ENCODE measurements at regions not wholly inside any gene's neighbourhood (a gene's known extent, or its start where the extent isn't known, plus 50 kb on each side); places are given as distances from the start of the nearest gene placed in this dataset.

DNA sequence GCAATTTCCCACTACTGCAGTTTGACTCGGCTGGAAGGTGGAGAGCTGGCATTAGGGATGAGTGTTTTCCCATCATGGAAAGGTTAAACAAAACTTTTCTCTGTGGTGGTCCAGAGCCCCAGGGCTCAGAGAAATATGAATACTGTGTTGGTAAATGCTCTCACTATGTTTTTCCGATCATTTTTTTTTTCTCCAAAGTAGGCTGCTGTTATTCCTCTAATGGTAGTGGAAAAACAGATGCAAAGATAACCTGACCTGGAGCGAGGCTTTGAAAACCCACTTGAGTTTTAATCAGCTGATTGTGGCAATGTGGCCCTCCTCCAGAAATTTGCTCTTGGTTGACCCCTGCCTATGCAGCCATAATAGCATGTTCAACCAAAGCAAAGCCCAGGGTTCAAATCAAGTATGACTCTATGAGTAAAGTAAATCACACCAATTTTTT is 320.8 kb upstream of the CTNNB1 start:
- Histone ChIP-seq H3K4me2 (ENCODE audit: extremely low read depth, insufficient read depth, low read length) (no peak overlapping the region), H2AFZ (ENCODE audit: low read length) (no peak overlapping the region), H3K27me3 (ENCODE audit: control insufficient read depth, insufficient read depth, low read length) (no peaks in the 10 kb centered on the region), H3K9me3 (ENCODE audit: control insufficient read depth, insufficient read depth, low read depth, low read length) (no peaks in the 10 kb centered on the region), H3K36me3 (ENCODE audit: control insufficient read depth, insufficient read depth, low read length) (no peaks in the 10 kb centered on the region), H3K4me1 (ENCODE audit: control insufficient read depth, extremely low read depth, insufficient read depth, low read length) (no peaks in the 10 kb centered on the region), H4K20me1 (ENCODE audit: control insufficient read depth, extremely low read depth, insufficient read depth, low read length) (no peaks in the 10 kb centered on the region), H3K79me2 (ENCODE audit: control insufficient read depth, insufficient read depth, low read length) (no peaks in the 10 kb centered on the region), H3K4me3 (replicated peaks in 1 of 4; ENCODE audit: control extremely low read depth in 1 of 4, insufficient read depth in 1 of 4, low read depth in 3 of 4, low read length in 4 of 4) (no peak overlapping the region), H3K9ac (ENCODE audit: insufficient read depth, low read length) (no peak overlapping the region), H3K27ac (ENCODE audit: insufficient read depth, low read length) (no peak overlapping the region)
- no peak for DNase-seq (ENCODE audit: low read depth in 2 of 2)
- no peak for TF ChIP-seq EZH2 (IDR thresholded peaks at IDR 0.05; ENCODE audit: low read length, missing control alignments)
- TF ChIP-seq, protein P1, sequence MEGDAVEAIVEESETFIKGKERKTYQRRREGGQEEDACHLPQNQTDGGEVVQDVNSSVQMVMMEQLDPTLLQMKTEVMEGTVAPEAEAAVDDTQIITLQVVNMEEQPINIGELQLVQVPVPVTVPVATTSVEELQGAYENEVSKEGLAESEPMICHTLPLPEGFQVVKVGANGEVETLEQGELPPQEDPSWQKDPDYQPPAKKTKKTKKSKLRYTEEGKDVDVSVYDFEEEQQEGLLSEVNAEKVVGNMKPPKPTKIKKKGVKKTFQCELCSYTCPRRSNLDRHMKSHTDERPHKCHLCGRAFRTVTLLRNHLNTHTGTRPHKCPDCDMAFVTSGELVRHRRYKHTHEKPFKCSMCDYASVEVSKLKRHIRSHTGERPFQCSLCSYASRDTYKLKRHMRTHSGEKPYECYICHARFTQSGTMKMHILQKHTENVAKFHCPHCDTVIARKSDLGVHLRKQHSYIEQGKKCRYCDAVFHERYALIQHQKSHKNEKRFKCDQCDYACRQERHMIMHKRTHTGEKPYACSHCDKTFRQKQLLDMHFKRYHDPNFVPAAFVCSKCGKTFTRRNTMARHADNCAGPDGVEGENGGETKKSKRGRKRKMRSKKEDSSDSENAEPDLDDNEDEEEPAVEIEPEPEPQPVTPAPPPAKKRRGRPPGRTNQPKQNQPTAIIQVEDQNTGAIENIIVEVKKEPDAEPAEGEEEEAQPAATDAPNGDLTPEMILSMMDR (conservative IDR thresholded peaks at IDR 0.05 in 1 of 2, IDR thresholded peaks at IDR 0.05 in 1 of 2; ENCODE audit: low read depth in 1 of 2, low read length in 2 of 2) = no peak

GRCh38 chr3:40885430-40885829 is 313.9 kb upstream of the CTNNB1 start:
- no peak overlapping the region for H3K4me2 ChIP-seq (ENCODE audit: extremely low read depth, insufficient read depth, low read length)
- no peaks in the 10 kb centered on the region for H3K79me2 ChIP-seq (ENCODE audit: control insufficient read depth, insufficient read depth, low read length)
- H4K20me1 ChIP-seq (ENCODE audit: control insufficient read depth, extremely low read depth, insufficient read depth, low read length) = no peaks in the 10 kb centered on the region
- H3K27me3 ChIP-seq (ENCODE audit: control insufficient read depth, insufficient read depth, low read length) = no peaks in the 10 kb centered on the region
- no peak overlapping the region for H3K4me3 ChIP-seq (replicated peaks in 1 of 4; ENCODE audit: control extremely low read depth in 1 of 4, insufficient read depth in 1 of 4, low read depth in 3 of 4, low read length in 4 of 4)
- no peaks in the 10 kb centered on the region for H3K4me1 ChIP-seq (ENCODE audit: control insufficient read depth, extremely low read depth, insufficient read depth, low read length)
- no peak for TF ChIP-seq EZH2 (IDR thresholded peaks at IDR 0.05; ENCODE audit: low read length, missing control alignments)
- TF ChIP-seq, protein P1 (conservative IDR thresholded peaks at IDR 0.05 in 1 of 2, IDR thresholded peaks at IDR 0.05 in 1 of 2; ENCODE audit: low read depth in 1 of 2, low read length in 2 of 2) = no peak
- no peak overlapping the region for H3K9ac ChIP-seq (ENCODE audit: insufficient read depth, low read length)
- no peak overlapping the region for H2AFZ ChIP-seq (ENCODE audit: low read length)
- H3K9me3 ChIP-seq (ENCODE audit: control insufficient read depth, insufficient read depth, low read depth, low read length) = no peaks in the 10 kb centered on the region
- no peak for DNase-seq (ENCODE audit: low read depth in 2 of 2)
- no peaks in the 10 kb centered on the region for H3K36me3 ChIP-seq (ENCODE audit: control insufficient read depth, insufficient read depth, low read length)
- no peak overlapping the region for H3K27ac ChIP-seq (ENCODE audit: insufficient read depth, low read length)

GRCh38 chr3:40886660-40887425 is 312.5 kb upstream of the CTNNB1 start:
- no peak overlapping the region for H3K27ac ChIP-seq (ENCODE audit: insufficient read depth, low read length)

More at GRCh38 chr3:40886660-40887425, 312.5 kb upstream of the CTNNB1 start:
- H4K20me1 ChIP-seq (ENCODE audit: control insufficient read depth, extremely low read depth, insufficient read depth, low read length) = no peaks in the 10 kb centered on the region
- no peaks in the 10 kb centered on the region for H3K79me2 ChIP-seq (ENCODE audit: control insufficient read depth, insufficient read depth, low read length)
- H3K4me3 ChIP-seq (replicated peaks in 1 of 4; ENCODE audit: control extremely low read depth in 1 of 4, insufficient read depth in 1 of 4, low read depth in 3 of 4, low read length in 4 of 4) = no peak overlapping the region
- no peaks in the 10 kb centered on the region for H3K9me3 ChIP-seq (ENCODE audit: control insufficient read depth, insufficient read depth, low read depth, low read length)
- H3K27me3 ChIP-seq (ENCODE audit: control insufficient read depth, insufficient read depth, low read length) = no peaks in the 10 kb centered on the region
- no peak for DNase-seq (ENCODE audit: low read depth in 2 of 2)
- TF ChIP-seq EZH2 (IDR thresholded peaks at IDR 0.05; ENCODE audit: low read length, missing control alignments) = no peak
- TF ChIP-seq, protein P1 (conservative IDR thresholded peaks at IDR 0.05 in 1 of 2, IDR thresholded peaks at IDR 0.05 in 1 of 2; ENCODE audit: low read depth in 1 of 2, low read length in 2 of 2) = no peak
- no peaks in the 10 kb centered on the region for H3K4me1 ChIP-seq (ENCODE audit: control insufficient read depth, extremely low read depth, insufficient read depth, low read length)
- no peak overlapping the region for H3K9ac ChIP-seq (ENCODE audit: insufficient read depth, low read length)
- H3K4me2 ChIP-seq (ENCODE audit: extremely low read depth, insufficient read depth, low read length) = no peak overlapping the region
- no peak overlapping the region for H2AFZ ChIP-seq (ENCODE audit: low read length)
- H3K36me3 ChIP-seq (ENCODE audit: control insufficient read depth, insufficient read depth, low read length) = no peaks in the 10 kb centered on the region

Data from fibroblast of lung (primary cell).